ENCODE measurements at regions not wholly inside any gene's neighbourhood (a gene's known extent, or its start where the extent isn't known, plus 50 kb on each side); places are given as distances from the start of the nearest gene placed in this dataset.
"Not testable (repeated sequence)": the region's sequence is repeated elsewhere in the genome, so short reads cannot be mapped to it uniquely, and the experiment has no call there.

- DNase-seq, result no peak
Observed at GRCh38 chr4:174066611-174067205, 216.8 kb downstream of the FBXO8 start.

DNA sequence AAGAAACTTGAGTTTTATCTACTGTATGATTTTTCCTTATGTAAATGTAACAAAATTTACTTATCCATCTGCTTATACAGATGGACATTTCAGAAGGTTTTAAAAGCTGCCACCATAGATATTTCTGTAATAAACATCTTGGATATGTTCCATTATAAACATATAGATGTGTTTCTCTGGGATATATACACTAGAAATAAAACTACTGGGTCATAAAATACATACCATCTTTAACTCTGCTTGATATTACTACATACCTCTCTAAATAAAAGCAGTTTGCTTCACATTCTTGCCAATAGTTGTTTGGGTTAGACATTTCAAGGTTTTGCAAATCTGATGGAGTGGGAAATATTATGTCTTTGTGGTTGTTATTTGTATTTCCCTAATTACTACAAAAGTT lies 220.6 kb downstream of the FBXO8 start:
- DNase-seq, result no peak

GRCh38 chr4:174061026-174061425 lies 222.4 kb downstream of the FBXO8 start:
- DNase-seq, result no peak

DNA sequence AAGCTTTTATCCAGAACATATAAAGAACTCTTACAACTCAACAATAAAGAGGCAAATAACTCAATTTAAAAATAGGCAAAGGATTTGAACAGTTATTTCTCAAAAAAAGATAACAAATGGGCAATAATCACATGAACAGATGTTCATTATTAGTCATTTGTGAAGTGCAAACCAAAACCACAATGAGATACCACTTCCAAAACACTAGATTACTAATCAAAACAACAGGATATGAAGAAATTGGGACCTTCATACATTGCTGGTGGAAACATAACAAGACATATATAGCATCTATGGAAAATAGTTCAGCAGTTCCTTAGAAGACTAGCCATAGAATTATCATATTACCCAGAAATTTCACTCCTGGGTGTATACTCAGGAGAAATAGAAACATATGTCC lies 224.6 kb downstream of the FBXO8 start:
- DNase-seq, result no peak

DNA sequence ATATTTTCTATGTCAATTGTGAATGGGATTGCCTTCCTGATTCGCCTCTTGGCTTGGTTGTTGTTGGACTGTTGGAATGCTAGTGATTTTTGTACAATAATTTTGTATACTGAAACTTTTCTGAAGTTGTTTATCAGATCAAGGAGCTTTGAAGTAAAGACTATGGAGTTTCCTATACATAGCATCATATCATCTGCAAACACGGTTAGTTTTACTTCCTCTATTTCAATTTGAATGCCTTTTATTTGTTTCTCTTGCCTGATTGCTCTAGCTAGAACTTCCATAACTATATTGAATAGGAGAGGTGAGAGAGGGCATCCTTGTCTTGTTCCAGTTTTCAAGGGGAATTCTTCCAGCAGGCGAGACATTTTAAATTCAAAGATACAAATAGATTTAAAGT lies 226.5 kb downstream of the FBXO8 start:
- no peak for DNase-seq

DNA sequence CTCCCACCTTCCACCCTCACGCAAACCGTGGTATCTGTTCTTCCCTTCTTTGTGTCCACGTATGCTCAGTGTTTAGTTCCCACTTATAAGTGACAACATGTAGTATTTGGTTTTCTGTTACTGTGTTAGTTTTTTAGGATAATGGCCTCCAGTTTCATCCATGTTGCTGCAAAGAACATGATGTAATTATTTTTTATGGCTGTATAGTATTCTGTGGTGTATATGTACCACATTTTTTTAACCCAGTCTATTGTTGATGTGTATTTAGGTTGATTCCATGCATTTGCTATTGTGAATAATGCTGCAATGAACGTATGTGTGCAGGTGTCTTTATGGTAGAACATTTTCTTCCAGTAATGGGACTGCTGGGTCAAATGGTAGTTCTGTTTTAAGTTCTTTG lies 228.1 kb downstream of the FBXO8 start:
- no peak for DNase-seq

DNA sequence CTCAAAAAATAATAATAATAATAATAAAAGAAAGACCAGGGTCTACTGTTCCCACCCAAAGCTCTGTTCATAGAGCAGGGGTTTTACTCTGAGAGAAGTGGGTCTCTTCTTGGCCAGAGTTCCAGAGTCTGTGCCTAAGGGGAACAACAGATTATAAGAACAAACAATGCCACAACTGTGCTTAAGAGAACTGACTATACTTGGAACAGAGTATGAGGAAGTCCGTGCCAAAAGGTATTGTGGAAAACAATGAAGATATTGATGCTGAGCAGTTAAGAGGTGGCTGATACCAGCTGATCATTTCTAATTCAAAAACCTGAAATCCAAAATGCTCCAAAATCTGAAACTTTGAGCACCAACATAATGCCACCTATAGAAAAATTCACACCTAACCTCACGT lies 229.6 kb downstream of the FBXO8 start:
- no peak for DNase-seq

DNA sequence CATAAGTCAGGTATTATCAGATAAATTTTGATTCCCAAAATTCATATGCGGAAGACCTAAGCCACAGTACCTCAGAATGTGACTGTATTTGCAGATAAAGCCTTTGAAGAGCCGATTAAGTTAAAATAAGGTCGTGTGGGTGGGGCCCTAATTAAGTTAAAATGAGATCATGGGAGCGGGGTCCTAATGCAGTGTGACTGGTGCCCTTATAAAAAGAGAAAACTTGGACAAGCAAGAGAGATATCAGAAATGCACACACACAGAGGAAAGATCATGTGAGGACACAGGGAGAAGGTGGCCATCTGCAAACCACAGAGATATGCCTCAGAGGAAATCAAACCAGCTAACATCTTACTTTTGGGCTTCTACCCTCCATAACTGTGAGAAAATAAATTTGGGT lies 236.1 kb downstream of the FBXO8 start:
- DNase-seq, result no peak

- DNase-seq, result not testable (repeated sequence)
Observed at GRCh38 chr4:174045829-174046228, 237.6 kb downstream of the FBXO8 start.

DNA sequence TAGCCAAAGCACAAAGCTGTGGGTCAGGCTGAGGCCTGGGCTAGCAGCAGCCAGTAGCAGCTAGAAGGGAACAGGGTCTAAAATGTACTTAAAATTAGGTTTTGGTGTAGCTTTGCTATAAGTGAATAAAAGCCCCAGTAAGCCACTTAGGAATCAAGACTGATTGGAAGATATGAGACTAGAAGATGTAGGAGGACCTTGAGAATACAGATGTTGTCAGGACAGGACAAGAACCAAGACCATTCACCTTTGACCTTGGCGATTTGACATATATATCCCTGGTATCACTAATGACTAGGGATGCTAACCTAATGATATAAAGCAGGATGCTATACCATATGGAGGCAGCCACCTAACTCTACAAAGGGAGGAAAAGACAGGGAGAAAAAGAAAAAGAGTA lies 238.1 kb downstream of the FBXO8 start:
- DNase-seq, result no peak

GRCh38 chr4:174041555-174042105 lies 241.8 kb downstream of the FBXO8 start:
- DNase-seq, result no peak

DNA sequence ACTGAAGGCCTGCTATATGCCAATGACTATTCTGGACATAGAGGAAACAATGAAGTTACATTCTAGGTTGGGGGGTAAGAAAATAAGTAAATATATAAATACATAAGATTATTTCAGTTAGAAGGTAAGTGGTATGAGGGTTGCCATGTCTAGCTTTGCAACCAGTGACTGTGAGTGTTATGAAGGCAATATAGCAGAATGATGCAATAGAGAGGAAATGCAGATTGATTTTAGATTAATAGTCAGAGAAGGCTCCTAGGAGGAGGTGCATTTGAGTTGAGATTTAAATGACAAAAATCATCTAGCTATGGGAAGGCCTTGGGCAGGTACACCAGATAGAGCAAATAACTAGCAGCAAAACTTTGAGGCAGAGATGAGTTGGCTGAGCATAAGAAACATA lies 243.2 kb downstream of the FBXO8 start:
- no peak for DNase-seq

GRCh38 chr4:174038481-174038880 lies 245.0 kb downstream of the FBXO8 start:
- DNase-seq, result no peak

- DNase-seq, result no peak
Observed at GRCh38 chr4:174037631-174038030, 245.8 kb downstream of the FBXO8 start.

GRCh38 chr4:174037049-174037448 lies 246.4 kb downstream of the FBXO8 start:
- DNase-seq, result no peak

GRCh38 chr4:174036576-174036975 lies 246.9 kb downstream of the FBXO8 start:
- DNase-seq, result peak; percentile 9

DNA sequence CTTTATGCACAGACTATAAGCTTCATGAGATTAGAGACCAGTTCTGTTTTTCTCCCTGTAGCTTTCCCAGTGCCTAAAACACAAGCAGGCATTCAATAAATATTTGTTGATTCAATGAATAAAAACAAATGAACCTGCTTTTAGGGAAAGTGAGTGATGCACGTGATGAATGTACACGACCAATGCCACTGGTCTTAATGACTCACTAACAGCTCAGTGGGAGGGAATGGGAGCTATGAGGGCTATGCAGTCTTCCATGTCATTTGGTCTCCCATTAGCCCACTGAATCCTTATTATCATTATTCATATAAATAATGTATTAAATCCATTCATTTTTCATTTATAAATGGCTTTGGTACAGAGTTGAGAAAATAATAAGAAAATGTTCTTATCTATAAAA lies 247.4 kb downstream of the FBXO8 start:
- DNase-seq, result no peak

DNA sequence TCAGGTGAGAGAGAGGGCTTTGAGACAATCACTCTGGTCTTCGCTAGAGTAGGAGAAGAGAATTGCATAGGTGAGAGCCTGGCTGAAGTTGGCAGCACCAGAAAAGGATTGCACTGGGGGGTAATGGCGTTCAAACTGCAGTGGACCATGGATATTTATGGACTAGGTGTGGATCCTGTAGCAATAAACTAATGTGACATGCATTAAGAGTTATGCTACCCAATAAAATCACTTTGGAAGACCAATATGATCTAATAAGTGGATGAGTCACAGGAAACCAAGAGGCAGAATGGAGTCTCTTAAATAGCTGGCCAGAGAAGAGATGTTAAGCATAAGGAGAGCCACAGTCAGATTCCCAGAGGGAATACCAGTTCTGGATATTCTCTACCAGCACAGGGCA lies 259.8 kb downstream of the FBXO8 start:
- DNase-seq, result no peak

GRCh38 chr4:174018236-174018635 lies 265.2 kb downstream of the FBXO8 start:
- no peak for DNase-seq

DNA sequence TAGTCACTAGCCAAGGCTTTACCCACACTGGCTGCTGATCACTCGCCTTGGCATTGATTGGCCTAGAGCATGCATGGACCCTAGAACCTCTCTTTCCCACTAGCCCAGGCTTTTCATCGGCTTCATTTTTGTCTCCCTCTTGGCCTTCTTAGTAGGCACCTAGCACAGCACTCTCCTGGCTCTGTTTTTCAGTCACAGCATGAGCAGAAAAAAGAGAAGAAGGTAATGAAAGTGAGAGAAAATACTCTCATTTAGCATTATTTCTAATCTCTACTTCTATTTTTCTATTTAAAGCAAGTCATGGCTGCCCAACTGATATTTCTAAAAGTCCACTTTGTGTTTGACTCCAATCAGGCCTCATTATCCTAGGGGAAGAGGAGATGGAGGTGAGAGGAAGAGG lies 267.2 kb downstream of the FBXO8 start:
- DNase-seq, result no peak

- DNase-seq, result no peak
Observed at GRCh38 chr4:174012886-174013259, 270.6 kb downstream of the FBXO8 start.

DNA sequence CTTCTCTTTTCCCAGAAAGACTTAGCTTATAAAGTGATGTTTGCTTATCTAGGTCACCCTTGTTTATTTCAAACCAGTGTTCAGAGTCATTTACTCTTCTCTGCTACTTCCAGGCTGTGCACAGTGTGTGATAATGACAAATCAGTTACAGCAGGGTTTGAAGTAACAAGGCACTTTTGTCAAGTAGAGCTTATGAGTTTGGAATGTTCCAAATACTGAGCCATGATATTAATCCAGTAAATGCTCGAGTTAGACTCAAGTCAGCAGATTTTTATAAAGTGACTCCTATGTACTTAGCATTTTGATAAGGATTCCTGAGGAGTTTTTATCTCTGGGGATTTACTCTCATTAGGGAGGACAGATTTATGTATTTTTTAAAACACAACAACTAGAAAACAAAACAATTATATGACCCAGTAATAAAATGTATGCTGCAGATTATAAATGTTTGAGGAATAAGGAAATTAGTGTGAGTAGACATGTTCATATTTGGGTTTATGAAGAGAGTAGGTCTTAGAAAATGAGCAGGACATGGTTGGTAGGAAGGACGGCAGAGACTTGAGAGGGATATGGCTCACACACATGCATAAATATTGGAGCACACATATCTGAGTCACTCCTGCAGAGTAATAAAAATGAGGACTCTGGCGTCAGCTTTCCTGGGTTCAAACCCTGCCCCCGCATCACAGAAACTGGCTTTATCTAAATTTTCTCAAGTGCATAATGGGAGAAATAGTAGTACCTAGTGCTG lies 271.2 kb downstream of the FBXO8 start:
- DNase-seq, result no peak

GRCh38 chr4:174010547-174010946 lies 272.9 kb downstream of the FBXO8 start:
- no peak for DNase-seq

DNA sequence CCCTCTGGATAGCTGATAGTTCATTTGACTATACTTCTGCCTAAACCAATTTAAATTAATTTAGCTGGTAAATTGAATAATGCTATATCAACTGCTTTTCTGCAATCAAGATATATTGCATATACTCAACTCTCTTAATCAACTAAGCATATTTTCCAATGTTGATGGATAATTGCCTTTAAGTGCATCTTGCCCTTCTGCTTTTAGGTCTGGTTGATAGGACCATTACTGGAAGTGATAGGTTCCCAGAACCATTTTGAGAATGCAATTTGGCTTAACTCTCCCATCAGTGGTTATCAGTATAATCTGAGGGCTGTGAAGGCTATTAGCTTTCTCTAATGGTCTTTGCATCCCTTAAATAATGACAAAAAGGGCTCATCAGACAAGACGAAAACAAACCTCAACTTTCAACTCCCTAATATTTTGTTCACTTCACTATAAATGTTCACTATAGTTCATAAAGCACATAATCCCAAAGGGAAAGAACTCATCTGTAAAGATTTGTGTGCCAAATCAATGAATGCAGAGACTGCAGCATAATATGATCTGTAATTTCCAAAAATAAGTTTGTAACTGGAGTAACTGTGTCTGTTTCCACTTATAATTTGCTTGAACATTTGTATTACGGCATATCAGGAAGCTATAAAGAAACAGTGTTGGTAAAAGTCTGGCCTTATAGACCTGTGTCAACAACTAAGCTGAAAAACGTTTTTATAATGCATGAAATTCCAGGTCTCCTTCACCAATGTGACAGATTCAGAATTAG lies 273.6 kb downstream of the FBXO8 start:
- no peak for DNase-seq
